H1 (cell line): ENCODE measurements at regions not wholly inside any gene's neighbourhood (a gene's known extent, or its start where the extent isn't known, plus 50 kb on each side); places are given as distances from the start of the nearest gene placed in this dataset.
"Not testable (repeated sequence)": the region's sequence is repeated elsewhere in the genome, so short reads cannot be mapped to it uniquely, and the experiment has no call there.

Source experiments
- CTCF ChIA-PET: fragments of 300-600 bp; sonication (Branson Sonifier 250); formaldehyde crosslinking; loops from one replicate; lab custom pipeline; 2021; ENCODE audit not compliant: partially characterized antibody; lab: Charles Lee
- POLR2A ChIA-PET: fragments of 300-600 bp; sonication (Branson Sonifier 250); formaldehyde crosslinking; loops from one replicate; lab custom pipeline; 2021; ENCODE audit warnings: inconsistent platforms; ENCODE audit not compliant: partially characterized antibody; lab: Charles Lee
- DNase-seq, 2 experiments: peaks; one replicate each; pipeline versions ENCODE4 v3.0.0 to v3.0.0-alpha.2; 2010 to 2022; ENCODE audit warnings: low spot score in 2 of 2, low read depth in 1 of 2, mixed read lengths in 1 of 2
- FAIRE-seq: peaks from 2 replicates; lab custom pipeline; 2011; peaks lifted over from hg19 to GRCh38; lab: Jason Lieb, UNC
- H2AFZ ChIP-seq: 2 replicates; pipeline ENCODE4 v1.8.1; 2012; ENCODE audit warnings: low read length, inconsistent platforms
- H2AK5ac ChIP-seq: 2 replicates; pipeline ENCODE4 v1.6.1; 2013; ENCODE audit warnings: low read depth, low read length
- H2BK120ac ChIP-seq: replicated peaks from 2 replicates; pipeline ENCODE3; 2013; ENCODE audit warnings: low read depth, low read length, inconsistent platforms
- H2BK12ac ChIP-seq: 2 replicates; pipeline ENCODE4 v1.6.1; 2013; ENCODE audit warnings: low read depth, low read length
- H2BK15ac ChIP-seq: 2 replicates; pipeline ENCODE4 v1.6.1; 2013; ENCODE audit warnings: low read length
- H2BK20ac ChIP-seq: 2 replicates; pipeline ENCODE4 v1.6.1; 2013; ENCODE audit warnings: low read length
- H2BK5ac ChIP-seq: 2 replicates; pipeline ENCODE4 v1.6.1; 2013; ENCODE audit warnings: low read depth, low read length
- H3K14ac ChIP-seq: 2 replicates; pipeline ENCODE4 v1.6.1; 2013; ENCODE audit warnings: inconsistent platforms; ENCODE audit not compliant: insufficient read length
- H3K18ac ChIP-seq: 2 replicates; pipeline ENCODE4 v1.6.1; 2013; ENCODE audit warnings: low read length; ENCODE audit errors: extremely low read depth
- H3K23ac ChIP-seq: 2 replicates; pipeline ENCODE4 v1.6.1; 2013; ENCODE audit warnings: inconsistent platforms; ENCODE audit not compliant: insufficient read length
- H3K23me2 ChIP-seq: 2 replicates; pipeline ENCODE4 v1.6.1; 2013; ENCODE audit warnings: low read depth, low read length
- H3K27ac ChIP-seq: 2 replicates; pipeline ENCODE4 v1.6.1; 2011; ENCODE audit warnings: low read depth, low read length, inconsistent platforms
- H3K27me3 ChIP-seq, 4 experiments: replicated peaks in 1 of 4; 1 replicate in 1 of 4; 2 replicates in 3 of 4; pipeline versions ENCODE4 v1.6.1 to v1.8.1; 2011 to 2013; ENCODE audit warnings: low read length in 3 of 4, mild to moderate bottlenecking in 3 of 4, inconsistent platforms in 2 of 4, mixed read lengths in 2 of 4, moderate library complexity in 1 of 4; ENCODE audit not compliant: control insufficient read depth in 3 of 4, insufficient read depth in 3 of 4; ENCODE audit errors: extremely low read depth in 1 of 4
- H3K36me3 ChIP-seq, 4 experiments: 2 replicates each; pipeline versions ENCODE4 v1.6.1 to v1.8.1; 2011 to 2013; ENCODE audit warnings: mild to moderate bottlenecking in 4 of 4, low read length in 3 of 4, moderate library complexity in 2 of 4, control low read depth in 1 of 4, inconsistent platforms in 1 of 4; ENCODE audit not compliant: insufficient read depth in 4 of 4, control insufficient read depth in 2 of 4
- H3K4ac ChIP-seq: replicated peaks from 2 replicates; pipeline ENCODE3; 2013; ENCODE audit warnings: low read length, low read depth, mixed read lengths, inconsistent platforms; ENCODE audit not compliant: insufficient read length
- H3K4me1 ChIP-seq, 4 experiments: replicated peaks in 1 of 4; 1 replicate in 1 of 4; 2 replicates in 3 of 4; pipeline versions ENCODE4 v1.6.1 to v1.8.1; 2011 to 2013; ENCODE audit warnings: low read length in 3 of 4, inconsistent platforms in 2 of 4, mixed read lengths in 1 of 4; ENCODE audit not compliant: insufficient read depth in 4 of 4, control insufficient read depth in 3 of 4
- H3K4me2 ChIP-seq, 2 experiments: 2 replicates each; pipeline versions ENCODE4 v1.6.1 to v1.8.1; 2011 to 2013; ENCODE audit warnings: low read depth in 2 of 2, low read length in 2 of 2, control low read depth in 1 of 2, inconsistent platforms in 1 of 2, mild to moderate bottlenecking in 1 of 2; ENCODE audit not compliant: insufficient read depth in 1 of 2
- H3K4me3 ChIP-seq, 4 experiments: fragments of 200-600, 300-600 bp in 1 of 4; sonication (generic), shearing (Covaris generic), sonication (Bioruptor Twin) in 1 of 4; 2 replicates each; pipeline versions ENCODE4 v1.5.1 to v1.8.1; 2011 to 2016; ENCODE audit warnings: low read length in 4 of 4, low read depth in 3 of 4, control low read depth in 2 of 4, inconsistent platforms in 2 of 4, mild to moderate bottlenecking in 2 of 4, mixed read lengths in 1 of 4, moderate library complexity in 1 of 4; ENCODE audit not compliant: insufficient read depth in 2 of 4; ENCODE audit errors: extremely low read depth in 1 of 4
- H3K56ac ChIP-seq: replicated peaks from 2 replicates; pipeline ENCODE3; 2013; ENCODE audit warnings: low read depth, mild to moderate bottlenecking, mixed read lengths, low read length, inconsistent platforms; ENCODE audit not compliant: insufficient read length
- H3K79me1 ChIP-seq: 2 replicates; pipeline ENCODE4 v1.6.1; 2013; ENCODE audit warnings: low read depth, low read length, control low read depth
- H3K79me2 ChIP-seq, 2 experiments: 2 replicates each; pipeline versions ENCODE4 v1.6.1 to v1.8.1; 2012 to 2013; ENCODE audit warnings: low read length in 2 of 2, mild to moderate bottlenecking in 2 of 2, inconsistent platforms in 1 of 2; ENCODE audit not compliant: insufficient read depth in 2 of 2, control insufficient read depth in 1 of 2
- H3K9ac ChIP-seq, 4 experiments: replicated peaks in 1 of 4; 1 replicate in 1 of 4; 2 replicates in 3 of 4; pipeline versions ENCODE4 v1.6.1 to v1.8.1; 2011 to 2013; ENCODE audit warnings: low read depth in 3 of 4, low read length in 3 of 4, control low read depth in 2 of 4, mild to moderate bottlenecking in 2 of 4, moderate library complexity in 2 of 4, inconsistent platforms in 1 of 4; ENCODE audit errors: extremely low read depth in 1 of 4
- H3K9me3 ChIP-seq, 2 experiments: 2 replicates each; pipeline versions ENCODE4 v1.6.1 to v1.8.1; 2012 to 2013; ENCODE audit warnings: mild to moderate bottlenecking in 2 of 2, moderate library complexity in 2 of 2, control low read depth in 1 of 2, inconsistent platforms in 1 of 2, low read depth in 1 of 2, low read length in 1 of 2, mixed read lengths in 1 of 2; ENCODE audit not compliant: insufficient read depth in 2 of 2
- H4K20me1 ChIP-seq, 2 experiments: replicated peaks in 1 of 2; 2 replicates each; pipeline versions ENCODE3 to v1.8.1; 2011 to 2013; ENCODE audit warnings: inconsistent platforms in 2 of 2, low read length in 2 of 2, mild to moderate bottlenecking in 1 of 2; ENCODE audit not compliant: insufficient read depth in 2 of 2, control insufficient read depth in 1 of 2
- H4K5ac ChIP-seq: 2 replicates; pipeline ENCODE4 v1.6.1; 2013; ENCODE audit warnings: low read length, low read depth, mixed read lengths, inconsistent platforms; ENCODE audit not compliant: insufficient read length
- H4K8ac ChIP-seq: 2 replicates; pipeline ENCODE4 v1.8.0; 2013; ENCODE audit warnings: mild to moderate bottlenecking, moderate library complexity, low read length, inconsistent platforms; ENCODE audit not compliant: insufficient read depth; ENCODE audit errors: extremely low read depth
- H4K91ac ChIP-seq: replicated peaks from 2 replicates; pipeline ENCODE3; 2013; ENCODE audit warnings: low read length, mixed read lengths, inconsistent platforms; ENCODE audit not compliant: insufficient read length
- whole genome bisulfite sequencing, 2 experiments: shearing (Covaris generic) in 1 of 2; methylation state at CpG; one replicate each; pipeline versions ENCODE4 v1.1.6 to v1.1.7; 2013 to 2015; ENCODE audit warnings: low lambda C conversion rate in 2 of 2, mixed read lengths in 2 of 2, inconsistent platforms in 1 of 2, low coverage in 1 of 2, missing lambda C conversion rate in 1 of 2; ENCODE audit not compliant: insufficient replicate concordance in 2 of 2, insufficient coverage in 1 of 2, insufficient read length in 1 of 2; ENCODE audit errors: extremely low coverage in 1 of 2, missing lambda C conversion rate in 1 of 2; 5-methylcytosine and 5-hydroxymethylcytosine counted together

- H3K4ac ChIP-seq, H4K91ac ChIP-seq, H3K18ac ChIP-seq, H3K36me3 ChIP-seq, H4K5ac ChIP-seq, H2BK12ac ChIP-seq, H3K23me2 ChIP-seq, H3K27ac ChIP-seq, DNase-seq, H2BK20ac ChIP-seq, H3K23ac ChIP-seq, H3K56ac ChIP-seq, H2AK5ac ChIP-seq, H3K79me2 ChIP-seq, H2AFZ ChIP-seq, H3K4me2 ChIP-seq, H3K79me1 ChIP-seq, CTCF ChIA-PET, POLR2A ChIA-PET, H4K20me1 ChIP-seq, H3K14ac ChIP-seq, H3K27me3 ChIP-seq, H2BK5ac ChIP-seq, H3K9me3 ChIP-seq, FAIRE-seq, H3K4me1 ChIP-seq, H2BK15ac ChIP-seq, H3K4me3 ChIP-seq, H3K9ac ChIP-seq, H2BK120ac ChIP-seq, H4K8ac ChIP-seq: not testable (repeated sequence)
- WGBS, 2 experiments = 0% methylated on average over 1 of the region's 1 CpG; no CpG with 5 or more reads in 1 of the 2 experiments
Observed at GRCh38 chr12:58759745-58760144, 160.6 kb downstream of the LRIG3 start.
